NK-92 treated with Interleukin-12 subunit alpha and Interleukin-12 subunit beta, amount 100 ng/mL, for 24 hours (cell line): ENCODE measurements at regions not wholly inside any gene's neighbourhood (a gene's known extent, or its start where the extent isn't known, plus 50 kb on each side); places are given as distances from the start of the nearest gene placed in this dataset.
A peak's percentile ranks its signal among the peaks of the same experiment; 100 is the strongest.

Source experiments
- DNase-seq: peaks from one replicate; lab custom pipeline; 2025; lab: John Stamatoyannopoulos, UW

DNA sequence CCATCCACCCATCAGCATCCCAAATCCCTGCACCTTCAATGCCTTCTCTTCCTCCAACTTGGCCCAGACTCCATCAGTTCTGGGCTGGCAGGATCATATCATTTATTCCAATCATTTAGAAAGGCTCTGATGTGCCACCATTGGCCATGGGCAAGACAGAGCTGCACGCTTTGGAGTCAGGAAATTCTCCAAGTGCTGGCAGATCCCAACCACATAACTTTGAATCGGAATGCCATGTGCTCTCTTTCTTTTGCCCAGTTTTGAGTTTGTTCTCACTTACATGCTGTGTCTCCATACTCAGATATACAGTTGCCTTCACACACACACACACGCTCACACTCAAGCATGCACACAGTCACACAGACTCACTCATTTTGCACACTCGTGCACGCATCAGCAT lies 85.7 kb upstream of the GHITM start:
- no peak for DNase-seq

DNA sequence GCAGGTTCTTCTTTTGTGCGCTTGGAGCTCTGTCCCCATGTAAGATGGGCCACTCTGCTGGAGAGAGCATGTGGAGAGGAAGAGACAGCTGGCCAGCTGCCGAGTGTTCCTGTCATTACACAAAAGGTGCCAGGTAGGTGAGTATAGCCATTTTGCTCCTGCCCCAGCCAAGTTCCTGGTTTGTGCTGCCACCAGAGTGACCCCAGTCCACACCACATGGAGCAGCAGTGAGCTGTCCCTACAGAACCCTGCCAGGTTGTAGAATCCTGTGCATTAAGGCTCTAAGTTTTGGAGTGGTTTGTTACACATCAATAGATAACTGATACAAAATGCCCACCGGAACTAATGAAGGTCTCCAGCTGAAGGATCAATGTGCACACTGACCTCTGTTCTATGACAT lies 84.6 kb upstream of the GHITM start:
- no peak for DNase-seq

GRCh38 chr10:84059526-84059925 lies 79.8 kb upstream of the GHITM start:
- DNase-seq: no peak

DNA sequence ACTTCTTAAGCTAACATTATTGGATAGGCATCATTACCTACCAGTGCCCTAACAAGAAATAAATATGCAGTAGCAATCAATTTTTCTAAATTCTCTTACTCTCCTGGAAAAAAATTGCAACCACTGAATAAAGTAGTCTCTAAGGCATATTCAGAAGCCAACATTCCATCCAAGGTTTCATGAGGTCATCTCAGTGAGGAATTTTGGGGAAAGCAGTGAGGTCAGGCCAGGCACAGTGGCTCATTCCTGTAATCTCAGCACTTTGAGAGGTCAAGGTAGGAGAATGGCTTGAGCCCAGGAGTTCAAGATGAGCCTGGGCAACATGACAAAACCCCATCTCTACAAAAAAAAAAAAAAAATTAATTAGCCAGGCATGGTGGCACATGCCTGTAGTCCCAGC lies 75.9 kb upstream of the GHITM start:
- DNase-seq: no peak

DNA sequence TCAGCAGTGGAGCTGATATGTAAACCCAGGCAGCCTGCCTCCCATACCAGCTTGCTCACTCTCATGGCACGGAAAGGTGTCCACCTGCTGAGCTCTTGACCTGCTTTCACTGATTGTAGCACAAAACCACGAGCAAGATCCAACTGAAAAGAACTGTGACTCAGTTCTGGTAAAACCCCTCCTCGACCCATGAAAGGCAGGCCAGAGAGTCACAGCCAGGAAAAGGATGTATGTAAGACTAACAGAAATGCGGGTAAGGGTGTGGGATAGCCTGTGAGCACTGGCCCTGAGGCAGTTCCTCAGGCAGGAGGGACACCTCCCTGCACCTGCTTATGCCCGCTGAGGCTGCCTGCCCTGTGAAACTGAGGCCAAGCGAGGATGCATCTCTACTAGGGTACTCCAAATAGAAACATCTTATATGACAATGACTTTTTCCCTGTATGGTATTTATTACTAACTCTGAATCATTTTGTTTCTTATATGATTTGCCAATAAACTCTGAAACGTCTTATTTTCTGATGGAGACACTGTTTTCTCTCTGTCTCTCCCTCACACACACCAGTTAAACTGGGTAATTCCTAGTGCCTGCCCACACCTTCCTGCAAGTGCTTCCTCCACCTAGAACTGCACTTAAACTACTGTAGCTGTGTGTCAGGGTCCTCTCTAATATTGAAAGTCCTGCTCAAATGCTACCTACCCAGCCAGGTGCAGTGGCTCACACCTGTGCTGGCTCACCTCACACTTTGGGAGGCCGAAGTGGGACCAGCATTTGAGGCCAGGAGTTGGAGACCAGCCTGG lies 73.3 kb upstream of the GHITM start:
- DNase-seq: peak; percentile 6

DNA sequence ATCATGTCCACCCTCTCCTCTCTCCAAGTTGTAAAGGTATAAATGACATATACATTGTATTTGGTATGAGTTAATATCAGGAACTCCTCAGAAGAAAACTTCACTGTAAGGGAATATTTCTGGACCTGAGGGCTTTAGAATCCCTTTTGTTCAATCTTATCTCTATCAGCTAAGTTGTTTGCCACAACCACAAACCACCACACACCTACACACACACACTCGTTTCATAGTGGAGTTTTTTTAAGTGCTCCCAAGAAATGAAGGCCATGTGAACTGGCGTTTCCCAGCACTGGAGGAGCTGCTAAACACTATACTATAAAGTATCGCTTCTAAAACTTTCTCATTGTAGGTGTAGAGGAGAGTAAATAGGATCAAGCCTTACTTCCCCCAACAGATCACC lies 64.8 kb upstream of the GHITM start:
- no peak for DNase-seq

- no peak for DNase-seq
Observed at GRCh38 chr10:84075226-84076046, 63.9 kb upstream of the GHITM start.

- no peak for DNase-seq
Observed at GRCh38 chr10:84076047-84076388, 63.3 kb upstream of the GHITM start.

GRCh38 chr10:84076540-84077195 lies 62.6 kb upstream of the GHITM start:
- no peak for DNase-seq

GRCh38 chr10:84077768-84078167 lies 61.5 kb upstream of the GHITM start:
- DNase-seq: no peak

DNA sequence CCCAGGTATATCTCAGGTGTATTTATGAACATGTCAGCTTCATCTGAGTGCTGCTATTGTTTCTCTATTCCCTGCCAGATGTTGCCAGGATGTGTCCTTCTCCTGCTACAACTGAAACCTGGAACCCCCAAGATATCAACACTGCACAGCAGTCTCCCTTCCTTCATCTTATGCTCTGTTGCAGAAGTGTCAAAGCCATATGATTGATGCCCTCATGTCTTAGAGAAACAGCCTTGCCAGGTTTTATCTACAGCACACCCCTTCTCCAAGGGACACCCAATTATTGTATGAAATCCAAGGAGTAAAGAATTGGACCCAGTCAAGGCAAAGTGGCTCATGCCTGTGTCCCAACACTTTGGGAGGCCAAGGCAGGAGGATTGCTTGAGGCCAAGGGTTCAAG lies 60.5 kb upstream of the GHITM start:
- no peak for DNase-seq

GRCh38 chr10:84084342-84084741 lies 55.0 kb upstream of the GHITM start:
- no peak for DNase-seq

DNA sequence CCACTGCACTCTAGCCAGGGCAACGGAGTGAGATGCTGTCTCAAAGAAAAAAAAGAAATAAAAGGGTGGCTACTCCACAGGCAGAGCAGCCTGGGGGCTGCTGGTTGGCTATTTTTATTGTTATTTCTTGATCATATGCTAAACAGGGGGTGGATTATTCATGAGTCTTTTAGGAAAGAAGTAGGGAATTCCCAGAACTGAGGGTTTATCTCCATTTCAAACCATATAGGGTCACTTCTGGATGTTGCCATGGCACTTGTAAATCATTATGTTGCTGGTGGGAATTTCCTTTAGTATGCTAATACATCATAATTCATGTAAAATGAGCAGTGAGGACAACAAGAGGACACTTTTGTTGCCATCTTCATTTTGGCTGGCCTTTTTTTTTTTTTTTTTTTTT lies 52.1 kb upstream of the GHITM start:
- no peak for DNase-seq

- no peak for DNase-seq
Observed at GRCh38 chr10:84088626-84089025, 50.7 kb upstream of the GHITM start.

- DNase-seq: no peak
Observed at GRCh38 chr10:84089162-84089561, 50.1 kb upstream of the GHITM start.
